HG03442 (cell line): ENCODE measurements at regions not wholly inside any gene's neighbourhood (a gene's known extent, or its start where the extent isn't known, plus 50 kb on each side); places are given as distances from the start of the nearest gene placed in this dataset.

Experiments
- ATAC-seq: cut with Tn5 transposase; IDR thresholded peaks from one replicate; pipeline ENCODE4 v1.9.1; 2021; ENCODE audit warnings: mild to moderate bottlenecking, moderate library complexity; ENCODE audit not compliant: unreplicated experiment

- ATAC-seq, result no peak
Measured at GRCh38 chr12:39048395-39048794, 143.0 kb upstream of the CPNE8 start.

DNA sequence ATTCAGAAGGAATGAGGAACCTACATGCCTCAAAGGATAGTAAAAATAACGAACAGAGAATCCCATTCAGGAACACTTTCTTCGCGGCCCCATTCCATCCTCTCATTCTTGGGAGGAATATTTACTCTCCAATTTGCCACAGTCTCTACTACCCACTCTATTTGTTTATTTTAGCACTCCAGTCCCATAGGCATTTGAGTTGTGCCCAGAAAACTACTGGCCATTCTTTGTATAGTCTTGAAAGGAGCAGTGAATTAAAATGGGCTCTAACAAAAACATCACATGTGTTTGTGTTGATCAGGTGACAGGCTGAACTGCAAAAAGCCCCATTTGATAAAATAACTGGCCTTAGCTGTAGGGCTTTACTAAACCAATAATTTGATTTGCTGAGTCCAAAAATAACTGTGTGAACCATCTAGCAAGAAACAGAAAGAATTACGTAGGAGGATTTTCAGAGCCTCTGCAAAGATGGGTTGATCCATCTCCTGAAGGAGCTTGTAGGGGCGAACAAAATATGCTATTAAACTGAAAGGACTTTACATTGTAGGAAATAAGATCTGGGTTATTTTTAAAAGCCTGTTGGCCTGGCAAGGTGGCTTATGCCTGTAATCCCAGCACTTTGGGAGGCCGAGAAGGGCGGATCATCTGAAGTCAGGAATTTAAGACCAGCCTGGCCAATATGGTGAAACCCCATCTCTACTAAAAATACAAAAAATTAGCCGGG is 142.3 kb upstream of the CPNE8 start:
- ATAC-seq, result no peak

DNA sequence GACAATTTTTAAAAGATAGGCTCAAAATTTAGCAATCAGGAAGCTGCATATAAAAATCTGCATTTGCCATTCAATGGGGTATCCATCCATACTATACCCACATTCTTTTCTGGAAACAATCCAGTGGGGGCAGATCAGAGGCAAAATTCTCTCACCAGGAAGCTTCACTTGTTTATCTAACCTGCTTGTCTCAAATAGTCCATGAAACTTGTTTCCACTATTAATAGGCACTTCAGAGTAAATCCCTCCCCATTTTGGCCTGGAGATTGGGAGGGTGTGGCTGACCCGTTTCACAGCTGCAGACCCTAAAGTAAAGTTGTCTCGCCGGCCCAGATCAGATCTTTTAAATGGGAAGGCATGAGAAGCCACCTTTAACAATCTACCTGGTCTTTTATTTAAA is 139.4 kb upstream of the CPNE8 start:
- no peak for ATAC-seq

- ATAC-seq, result no peak
Measured at GRCh38 chr12:39043424-39043822, 138.0 kb upstream of the CPNE8 start.

- ATAC-seq, result no peak
Measured at GRCh38 chr12:39040275-39040674, 134.9 kb upstream of the CPNE8 start.

DNA sequence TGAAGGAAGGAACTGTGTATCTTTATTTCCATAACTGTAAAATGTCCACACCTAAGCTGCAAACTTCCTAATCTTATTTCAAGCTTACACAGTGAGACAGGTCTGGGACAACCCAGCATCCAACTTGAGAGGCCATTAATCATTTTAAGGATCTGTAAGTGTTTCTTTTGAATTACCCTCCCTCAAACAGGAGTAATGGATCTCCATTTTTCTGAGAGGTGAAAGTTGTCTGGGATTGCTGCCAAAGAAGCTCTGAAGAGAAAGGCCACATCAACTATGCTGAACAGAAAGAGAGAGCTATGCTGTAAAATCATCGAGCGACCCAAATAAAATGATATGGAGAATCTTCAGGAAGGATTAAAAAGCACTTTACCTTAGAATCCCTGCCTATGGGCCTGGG is 131.7 kb upstream of the CPNE8 start:
- ATAC-seq, result no peak

- no peak for ATAC-seq
Measured at GRCh38 chr12:39036105-39036504, 130.7 kb upstream of the CPNE8 start.

- ATAC-seq, result no peak
Measured at GRCh38 chr12:39033782-39034181, 128.4 kb upstream of the CPNE8 start.

DNA sequence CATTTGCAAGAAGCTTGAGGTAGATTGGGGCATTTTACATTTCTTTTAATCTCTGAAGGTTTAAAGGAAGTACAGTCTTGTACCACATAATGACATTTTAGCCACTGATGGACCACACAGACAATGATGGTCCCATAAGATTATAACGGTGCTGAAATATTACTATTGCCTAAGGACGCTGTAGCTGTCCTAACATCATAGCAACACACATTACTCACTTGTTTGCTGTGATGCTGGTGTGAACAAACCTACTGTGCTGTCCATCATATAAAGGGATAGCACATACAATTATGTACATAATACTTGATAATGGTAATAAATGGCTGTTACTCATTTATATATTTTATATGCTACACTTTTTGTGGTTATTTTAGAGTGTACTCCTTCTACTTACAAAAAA is 127.1 kb upstream of the CPNE8 start:
- no peak for ATAC-seq

DNA sequence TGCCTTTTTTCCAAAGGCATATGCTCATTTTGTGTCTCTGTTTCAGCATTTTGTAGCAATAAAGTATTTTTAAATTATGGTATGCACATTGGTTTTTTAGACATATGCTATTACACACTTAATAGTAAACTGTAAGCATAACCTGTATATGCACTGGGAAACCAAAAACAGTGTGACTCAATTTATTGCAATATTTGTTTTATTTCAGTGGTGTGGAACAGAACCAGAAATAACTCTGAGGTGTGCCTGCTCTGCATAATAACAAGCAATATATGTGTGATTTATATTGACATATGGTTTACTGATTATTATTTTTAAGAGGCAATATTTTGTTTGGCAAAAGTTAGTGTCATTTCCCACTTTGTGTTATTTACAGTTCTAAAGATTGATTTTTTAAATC is 126.6 kb upstream of the CPNE8 start:
- no peak for ATAC-seq

- no peak for ATAC-seq
Measured at GRCh38 chr12:39028382-39028781, 123.0 kb upstream of the CPNE8 start.

GRCh38 chr12:39012870-39013269 is 107.5 kb upstream of the CPNE8 start:
- ATAC-seq, result no peak

DNA sequence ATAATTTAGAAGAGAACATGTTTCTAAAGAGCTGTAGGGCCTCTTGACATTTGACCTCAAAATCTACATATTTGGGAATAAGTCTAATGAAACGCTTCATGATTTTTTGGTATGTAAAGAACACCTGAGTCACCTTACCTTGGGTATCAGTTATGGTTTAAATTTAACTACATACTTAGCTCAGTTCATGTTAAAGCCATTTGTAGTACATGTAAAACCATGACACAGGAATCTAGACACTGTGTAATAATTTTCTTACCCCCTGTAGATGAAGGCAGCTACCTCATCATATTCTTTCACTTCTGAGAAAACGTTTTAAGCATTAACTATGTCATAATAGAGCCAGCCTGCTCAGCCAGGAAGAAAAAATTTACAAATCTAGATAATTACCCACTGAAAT is 105.8 kb upstream of the CPNE8 start:
- no peak for ATAC-seq

DNA sequence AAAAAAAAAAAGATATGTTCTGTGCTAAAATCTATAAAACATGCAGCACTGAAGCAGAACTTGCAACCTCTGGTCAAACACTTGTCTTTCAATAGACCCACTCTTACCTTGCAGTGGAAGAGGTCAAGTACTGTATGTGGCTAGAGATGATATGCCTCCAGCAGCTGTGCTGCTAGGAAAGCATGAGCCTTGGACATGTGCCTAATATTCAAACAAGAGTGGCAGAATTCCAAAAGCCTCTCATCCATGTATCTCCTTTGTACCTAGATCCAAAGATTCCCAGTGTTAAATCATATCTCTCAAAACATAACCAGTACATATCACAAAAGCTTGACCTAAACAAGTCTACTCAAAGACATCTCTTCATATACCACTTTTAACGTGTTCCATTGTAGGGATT is 105.0 kb upstream of the CPNE8 start:
- ATAC-seq, result no peak

GRCh38 chr12:39007619-39008018 is 102.2 kb upstream of the CPNE8 start:
- no peak for ATAC-seq

DNA sequence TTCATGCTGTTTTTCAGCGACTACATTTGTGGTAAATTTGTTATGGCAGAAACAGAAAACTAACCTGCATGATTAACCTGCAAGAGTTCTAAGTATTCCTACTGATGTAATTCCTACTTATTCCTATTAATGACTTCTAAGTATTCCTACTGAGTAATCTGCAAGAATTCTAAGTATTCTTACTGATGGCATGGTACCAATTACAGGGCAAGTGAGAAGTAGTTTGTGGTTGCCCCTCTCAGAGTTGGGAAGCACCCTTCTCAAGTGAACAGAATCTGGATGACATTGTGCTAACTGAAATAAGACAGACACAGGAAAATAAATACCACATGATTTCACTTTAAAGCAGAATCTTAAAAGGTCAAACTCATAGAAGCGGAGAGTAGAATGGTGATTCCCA is 100.9 kb upstream of the CPNE8 start:
- ATAC-seq, result no peak

GRCh38 chr12:39005671-39006070 is 100.3 kb upstream of the CPNE8 start:
- no peak for ATAC-seq

- no peak for ATAC-seq
Measured at GRCh38 chr12:39003541-39004155, 98.3 kb upstream of the CPNE8 start.

- no peak for ATAC-seq
Measured at GRCh38 chr12:39000370-39000769, 95.0 kb upstream of the CPNE8 start.

DNA sequence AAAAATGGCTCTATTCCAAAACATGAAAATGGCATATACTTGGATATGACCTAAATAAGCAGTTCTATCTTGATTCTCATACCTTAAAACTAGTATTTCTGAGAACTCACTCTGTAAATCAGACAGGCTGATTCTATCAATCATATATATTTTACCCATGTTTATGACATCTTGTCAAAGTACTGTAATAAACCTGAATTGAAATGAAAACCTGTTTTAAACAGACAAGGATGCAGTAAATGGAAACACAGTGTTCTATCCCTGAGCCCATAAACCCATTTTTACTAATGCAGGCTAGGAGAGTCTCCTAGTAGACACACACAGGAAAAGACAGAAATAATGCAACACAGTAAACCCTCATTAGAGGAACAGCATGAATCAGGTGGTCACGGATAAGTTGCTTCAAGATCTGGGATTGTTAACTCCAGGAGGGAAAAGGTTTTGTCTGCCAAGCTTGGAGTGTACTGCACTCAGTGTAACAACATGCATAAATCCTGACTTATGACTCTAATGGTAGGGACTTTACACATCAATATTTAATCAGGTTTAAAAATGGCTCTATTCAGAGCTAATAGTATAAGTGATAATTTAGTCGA is 93.6 kb upstream of the CPNE8 start:
- ATAC-seq, result no peak

- no peak for ATAC-seq
Measured at GRCh38 chr12:38995249-38995648, 89.9 kb upstream of the CPNE8 start.

DNA sequence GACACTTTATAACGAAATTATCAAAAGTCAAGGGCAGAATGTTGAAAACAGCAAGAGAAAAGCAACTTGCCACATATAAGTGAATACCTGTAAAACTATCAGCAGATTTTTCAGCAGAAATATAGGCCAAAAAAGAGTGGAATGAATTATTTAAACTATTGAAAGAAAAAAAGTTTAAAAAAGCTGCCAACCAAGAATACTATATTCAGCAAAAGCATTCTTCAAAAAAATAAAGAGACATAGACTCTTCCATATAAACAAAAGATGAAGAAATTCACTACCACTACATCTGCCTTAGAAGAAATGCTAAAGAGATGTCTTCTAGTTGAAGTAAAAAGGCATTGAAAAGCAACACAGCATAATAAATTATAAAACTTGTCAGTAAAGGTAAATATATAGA is 80.6 kb upstream of the CPNE8 start:
- no peak for ATAC-seq

DNA sequence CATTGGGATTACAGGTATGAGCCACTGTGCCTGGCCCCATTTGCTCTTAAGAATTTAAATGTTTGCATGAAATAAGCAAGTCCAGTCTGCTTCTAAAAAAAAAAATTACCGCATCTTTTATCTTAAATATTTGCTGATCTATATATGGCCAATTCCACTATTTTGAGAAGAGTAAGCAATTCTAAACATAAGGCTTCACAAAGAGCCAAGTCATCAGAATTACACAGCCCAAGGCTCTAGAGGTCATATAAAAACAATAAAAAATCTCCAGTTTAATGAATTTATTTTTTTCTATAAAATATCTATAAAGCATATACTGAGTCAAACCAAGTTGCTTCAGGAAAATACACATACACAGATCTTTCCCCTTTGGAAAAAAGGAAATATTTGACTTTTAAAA is 79.0 kb upstream of the CPNE8 start:
- ATAC-seq, result no peak
